ENCODE measurements at regions not wholly inside any gene's neighbourhood (a gene's known extent, or its start where the extent isn't known, plus 50 kb on each side); places are given as distances from the start of the nearest gene placed in this dataset.

DNA sequence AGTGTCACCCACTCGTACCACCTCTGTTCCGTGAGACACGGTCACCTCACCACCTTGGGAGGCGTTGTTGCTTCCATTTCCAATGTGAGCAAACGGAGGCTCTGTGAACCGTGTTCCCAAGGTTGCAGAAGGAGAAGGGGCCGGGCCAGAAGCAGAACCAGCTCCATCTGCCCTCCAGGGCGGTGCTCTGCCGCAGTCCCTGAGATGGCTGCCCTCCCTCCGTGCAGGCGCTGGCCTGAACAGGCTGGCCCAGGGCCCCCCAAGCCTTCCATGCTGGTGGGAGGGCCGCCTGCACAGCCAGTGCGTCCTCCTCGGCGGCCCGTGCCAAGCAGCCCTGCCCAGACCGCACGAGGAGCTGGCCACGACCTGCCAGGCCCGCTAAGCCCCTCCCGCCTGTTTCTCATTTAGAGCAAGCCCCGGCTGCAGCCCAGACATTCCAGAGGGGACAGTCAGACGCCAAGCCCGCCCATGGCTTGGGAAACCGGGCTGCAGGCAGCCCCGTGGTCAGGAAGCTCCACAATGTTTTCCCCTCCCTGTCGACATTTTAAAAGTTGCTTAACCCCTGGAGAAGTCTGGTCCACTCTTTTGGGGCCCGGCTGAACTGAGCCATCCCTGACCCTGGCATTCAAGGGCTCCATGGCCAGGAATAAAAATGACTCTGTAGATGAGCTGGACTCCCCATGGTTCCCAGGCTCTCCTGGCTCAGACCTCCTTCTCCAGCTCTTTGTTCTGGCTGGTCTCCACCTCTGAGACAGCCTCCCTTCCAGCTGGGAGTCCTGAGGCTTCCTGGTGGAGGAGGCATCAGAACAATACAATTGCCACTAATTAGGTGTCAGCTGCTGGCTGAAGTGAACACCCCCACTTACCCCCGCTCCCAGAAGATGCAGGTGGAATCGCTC, 236.0 kb downstream of the BCL11B start:
- no peak overlapping the region for H4K91ac ChIP-seq (ENCODE audit: insufficient read depth, low read depth, low read length)
- H4K20me1 ChIP-seq (ENCODE audit: insufficient read depth, low read length): no peaks in the 10 kb centered on the region
- no peak overlapping the region for H3K18ac ChIP-seq (ENCODE audit: low read depth, low read length)
- dilution Hi-C loops (cut with HindIII; ENCODE audit: low sequenced_read_pairs, unreplicated experiment) (no loop called here), in situ Hi-C loops (cut with MboI; ENCODE audit: low sequenced_read_pairs) (no loop called here), intact Hi-C loops (cut with micrococcal nuclease) (no loop called here)
- H3K9me3 ChIP-seq (ENCODE audit: control insufficient read depth, insufficient read depth, low read length): peaks cover 28% of the 10 kb centered on the region
- H2AK5ac ChIP-seq (ENCODE audit: low read depth, low read length): no peak overlapping the region
- H4K5ac ChIP-seq (ENCODE audit: low read depth, low read length): no peak overlapping the region
- BruUV-seq (replicated peaks): no TSS peak
- no peaks in the 10 kb centered on the region for H3K27me3 ChIP-seq (ENCODE audit: control insufficient read depth, insufficient read depth, low read length)
- no peaks in the 10 kb centered on the region for H3K36me3 ChIP-seq (ENCODE audit: control insufficient read depth, insufficient read depth, low read length)
- no peak overlapping the region for H4K8ac ChIP-seq (ENCODE audit: low read depth in 2 of 2, low read length in 2 of 2)
- no peak overlapping the region for H3K23ac ChIP-seq (ENCODE audit: low read depth, low read length)
- no peak overlapping the region for H2BK20ac ChIP-seq (ENCODE audit: low read depth, low read length)
- no peak overlapping the region for H3K56ac ChIP-seq (ENCODE audit: extremely low read depth, insufficient read depth, low read length)
- no peak overlapping the region for H3K27ac ChIP-seq (ENCODE audit: insufficient read depth, low read length)
- ATAC-seq (ENCODE audit: low read depth): peak; percentile 32; the same call in 1 of the 2 replicates
- H3K4me3 ChIP-seq (ENCODE audit: insufficient read depth, low read depth, low read length): no peak overlapping the region
- no peak overlapping the region for H2BK15ac ChIP-seq (ENCODE audit: low read depth, low read length)
- no peak overlapping the region for H2BK120ac ChIP-seq (ENCODE audit: low read depth, low read length)
- H2AK9ac ChIP-seq (replicated peaks; ENCODE audit: low read depth, low read length, poor library complexity): no peak overlapping the region
- TF ChIP-seq MXI1 (IDR thresholded peaks at IDR 0.05; ENCODE audit: borderline replicate concordance, low read depth, low read length): no peak
- TF ChIP-seq, protein P1, sequence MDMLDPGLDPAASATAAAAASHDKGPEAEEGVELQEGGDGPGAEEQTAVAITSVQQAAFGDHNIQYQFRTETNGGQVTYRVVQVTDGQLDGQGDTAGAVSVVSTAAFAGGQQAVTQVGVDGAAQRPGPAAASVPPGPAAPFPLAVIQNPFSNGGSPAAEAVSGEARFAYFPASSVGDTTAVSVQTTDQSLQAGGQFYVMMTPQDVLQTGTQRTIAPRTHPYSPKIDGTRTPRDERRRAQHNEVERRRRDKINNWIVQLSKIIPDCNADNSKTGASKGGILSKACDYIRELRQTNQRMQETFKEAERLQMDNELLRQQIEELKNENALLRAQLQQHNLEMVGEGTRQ (IDR thresholded peaks at IDR 0.05; ENCODE audit: low read depth, low read length): no peak
- no peak for TF ChIP-seq RAD21 (IDR thresholded peaks at IDR 0.05; ENCODE audit: low read length)
- no peak for TF ChIP-seq SMC3 (IDR thresholded peaks at IDR 0.05; ENCODE audit: low read depth, low read length)
- TF ChIP-seq RCOR1 (IDR thresholded peaks at IDR 0.05; ENCODE audit: insufficient replicate concordance, low read length): no peak
- TF ChIP-seq CEBPB (IDR thresholded peaks at IDR 0.05; ENCODE audit: low read depth, low read length): peak; percentile 63
- no peak for TF ChIP-seq POLR2A (IDR thresholded peaks at IDR 0.05; ENCODE audit: low read depth, low read length)
- TF ChIP-seq BHLHE40 (IDR thresholded peaks at IDR 0.05; ENCODE audit: low read depth, low read length): peak; percentile 72; the same call in 1 of the 2 replicates
- TF ChIP-seq, protein P2, sequence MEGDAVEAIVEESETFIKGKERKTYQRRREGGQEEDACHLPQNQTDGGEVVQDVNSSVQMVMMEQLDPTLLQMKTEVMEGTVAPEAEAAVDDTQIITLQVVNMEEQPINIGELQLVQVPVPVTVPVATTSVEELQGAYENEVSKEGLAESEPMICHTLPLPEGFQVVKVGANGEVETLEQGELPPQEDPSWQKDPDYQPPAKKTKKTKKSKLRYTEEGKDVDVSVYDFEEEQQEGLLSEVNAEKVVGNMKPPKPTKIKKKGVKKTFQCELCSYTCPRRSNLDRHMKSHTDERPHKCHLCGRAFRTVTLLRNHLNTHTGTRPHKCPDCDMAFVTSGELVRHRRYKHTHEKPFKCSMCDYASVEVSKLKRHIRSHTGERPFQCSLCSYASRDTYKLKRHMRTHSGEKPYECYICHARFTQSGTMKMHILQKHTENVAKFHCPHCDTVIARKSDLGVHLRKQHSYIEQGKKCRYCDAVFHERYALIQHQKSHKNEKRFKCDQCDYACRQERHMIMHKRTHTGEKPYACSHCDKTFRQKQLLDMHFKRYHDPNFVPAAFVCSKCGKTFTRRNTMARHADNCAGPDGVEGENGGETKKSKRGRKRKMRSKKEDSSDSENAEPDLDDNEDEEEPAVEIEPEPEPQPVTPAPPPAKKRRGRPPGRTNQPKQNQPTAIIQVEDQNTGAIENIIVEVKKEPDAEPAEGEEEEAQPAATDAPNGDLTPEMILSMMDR (conservative IDR thresholded peaks at IDR 0.05; ENCODE audit: low read depth, low read length): no peak
- no peak overlapping the region for H3K9ac ChIP-seq (ENCODE audit: low read depth, low read length)
- no peak overlapping the region for H2BK5ac ChIP-seq (ENCODE audit: low read depth, low read length, poor library complexity, severe bottlenecking)
- H3K9me1 ChIP-seq (ENCODE audit: insufficient read depth, low read length): no peaks in the 10 kb centered on the region
- H3K4me1 ChIP-seq (ENCODE audit: control insufficient read depth, insufficient read depth, low read length): no peaks in the 10 kb centered on the region
- WGBS, 2 experiments (ENCODE audit: extremely low coverage in 2 of 2, insufficient read length in 1 of 2): 67% methylated on average over 5 of the region's 30 CpGs; no CpG with 5 or more reads in 1 of the 2 experiments
- no peak overlapping the region for H3K4ac ChIP-seq (ENCODE audit: low read depth, low read length)
- ChIA-PET POLR2A (ENCODE audit: unreplicated experiment) (interaction anchor here (0.6 kb wide), 1 partner anchor 68 kb away, joined by 7 read pairs; no protein-coding TSS in a partner anchor), CTCF (no interaction called here)
- peak overlapping the region; percentile 51 for H2AFZ ChIP-seq (replicated peaks; ENCODE audit: low read length, poor library complexity)
- no peak overlapping the region for H3K4me2 ChIP-seq (ENCODE audit: low read depth, low read length)
- no peaks in the 10 kb centered on the region for H3K79me1 ChIP-seq (ENCODE audit: low read depth in 1 of 2, low read length in 2 of 2)
- no peak overlapping the region for H3K14ac ChIP-seq (replicated peaks; ENCODE audit: low read depth, low read length)
- DNase-seq: peak; percentile 43

Measured in IMR-90 (cell line).